Kasumi-1 (cell line): ENCODE measurements at regions not wholly inside any gene's neighbourhood (a gene's known extent, or its start where the extent isn't known, plus 50 kb on each side); places are given as distances from the start of the nearest gene placed in this dataset.

ENCODE experiments used
- DNase-seq, 2 experiments: peaks; one replicate each; lab custom pipeline; 2025; lab: John Stamatoyannopoulos, UW

GRCh38 chr1:201686714-201687455 lies 142.1 kb upstream of the IPO9 start:
- DNase-seq: peak; percentile 26 to 39

GRCh38 chr1:201688514-201688913 lies 140.4 kb upstream of the IPO9 start:
- no peak for DNase-seq

- DNase-seq: no peak
These were observed 139.3 kb upstream of the IPO9 start for GRCh38 chr1:201689647-201690046.

- DNase-seq: no peak
These were observed 138.4 kb upstream of the IPO9 start for GRCh38 chr1:201690528-201690927.

- DNase-seq: no peak
These were observed 137.0 kb upstream of the IPO9 start for GRCh38 chr1:201691716-201692554.

GRCh38 chr1:201692555-201693394 lies 136.2 kb upstream of the IPO9 start:
- DNase-seq: no peak

- no peak for DNase-seq
These were observed 134.9 kb upstream of the IPO9 start for GRCh38 chr1:201693890-201694607.

GRCh38 chr1:201694608-201695335 lies 134.2 kb upstream of the IPO9 start:
- no peak for DNase-seq

- no peak for DNase-seq
These were observed 133.3 kb upstream of the IPO9 start for GRCh38 chr1:201695607-201696006.

GRCh38 chr1:201696217-201696761 lies 132.7 kb upstream of the IPO9 start:
- no peak for DNase-seq

- DNase-seq: no peak
These were observed 131.8 kb upstream of the IPO9 start for GRCh38 chr1:201697174-201697573.

- DNase-seq: no peak
These were observed 127.1 kb upstream of the IPO9 start for GRCh38 chr1:201701831-201702230.

GRCh38 chr1:201702936-201703335 lies 126.0 kb upstream of the IPO9 start:
- no peak for DNase-seq

GRCh38 chr1:201703621-201704438 lies 125.1 kb upstream of the IPO9 start:
- DNase-seq: peak; percentile 57 to 58

- no peak for DNase-seq
These were observed 124.5 kb upstream of the IPO9 start for GRCh38 chr1:201704439-201704792.

- no peak for DNase-seq
These were observed 123.6 kb upstream of the IPO9 start for GRCh38 chr1:201705389-201705788.

- DNase-seq: no peak
These were observed 122.8 kb upstream of the IPO9 start for GRCh38 chr1:201706109-201706508.

- no peak for DNase-seq
These were observed 121.9 kb upstream of the IPO9 start for GRCh38 chr1:201707027-201707426.

GRCh38 chr1:201707656-201708055 lies 121.3 kb upstream of the IPO9 start:
- no peak for DNase-seq

- peak; percentile 34 to 62 for DNase-seq
These were observed 120.9 kb upstream of the IPO9 start for GRCh38 chr1:201708085-201708512.
